ENCODE measurements at regions not wholly inside any gene's neighbourhood (a gene's known extent, or its start where the extent isn't known, plus 50 kb on each side); places are given as distances from the start of the nearest gene placed in this dataset.

GRCh38 chr1:17957588-17958267 lies 149.9 kb upstream of the IGSF21 start:
- Mint-ChIP-seq H3K27ac (no peak overlapping the region), H3K4me3 (no peak overlapping the region), H3K9me3 (ENCODE audit: insufficient read depth) (no peaks in the 10 kb centered on the region), H3K4me1 (peaks cover 8% of the 10 kb centered on the region), H3K27me3 (peaks cover 20% of the 10 kb centered on the region)
- 60% methylated on average over 1 of the region's 10 CpGs for WGBS (ENCODE audit: insufficient coverage)
- H3K36me3 ChIP-seq (replicated peaks in 1 of 2; ENCODE audit: control extremely low read depth in 1 of 2, control insufficient read depth in 1 of 2, extremely low read depth in 1 of 2, insufficient read depth in 2 of 2, low read length in 1 of 2), result no peaks in the 10 kb centered on the region
- H3K79me2 ChIP-seq (ENCODE audit: control insufficient read depth, insufficient read depth, low read length), result no peaks in the 10 kb centered on the region
- ChIA-PET CTCF (no interaction called here), POLR2A (no interaction called here)
- no peak overlapping the region for H2AFZ ChIP-seq (ENCODE audit: insufficient read depth, low read depth, low read length, poor library complexity, severe bottlenecking)
- DNase-seq (no peak), ATAC-seq (ENCODE audit: low read depth) (no peak)
- H3K4me3 ChIP-seq (ENCODE audit: control extremely low read depth in 1 of 5, extremely low read depth in 1 of 5, insufficient read depth in 1 of 5, low read depth in 2 of 5, low read length in 4 of 5), result no peak overlapping the region
- intact Hi-C loops (cut with micrococcal nuclease), result no loop called here
- TF ChIP-seq CTCF (IDR thresholded peaks at IDR 0.05), result no peak
- TF ChIP-seq EZH2 (IDR thresholded peaks at IDR 0.05; ENCODE audit: borderline replicate concordance, insufficient read depth, low read depth, low read length, poor library complexity, severe bottlenecking), result no peak
- H3K9me3 ChIP-seq (ENCODE audit: control extremely low read depth in 1 of 3, control insufficient read depth in 2 of 3, insufficient read depth in 1 of 3, low read length in 2 of 3), result peaks cover 0 to 3% (median 0%) of the 10 kb centered on the region in 3 donors
- H3K9ac ChIP-seq (ENCODE audit: low read length), result no peak overlapping the region
- H3K4me2 ChIP-seq (replicated peaks; ENCODE audit: low read depth, low read length, poor library complexity, severe bottlenecking), result no peak overlapping the region
- H3K27ac ChIP-seq (ENCODE audit: low read length in 2 of 2), result no peak overlapping the region
- no peaks in the 10 kb centered on the region for H3K27me3 ChIP-seq (replicated peaks in 1 of 4; ENCODE audit: control extremely low read depth in 1 of 4, control insufficient read depth in 3 of 4, insufficient read depth in 4 of 4, low read length in 3 of 4)
- peaks cover 5% of the 10 kb centered on the region in 2 donors for H3K4me1 ChIP-seq (ENCODE audit: control insufficient read depth in 2 of 2, insufficient read depth in 2 of 2, low read length in 2 of 2)
- no peaks in the 10 kb centered on the region for H4K20me1 ChIP-seq (ENCODE audit: control insufficient read depth, insufficient read depth, low read length, poor library complexity, severe bottlenecking)

GRCh38 chr1:17958704-17959103 lies 148.9 kb upstream of the IGSF21 start:
- Mint-ChIP-seq H3K27ac (no peak overlapping the region), H3K9me3 (ENCODE audit: insufficient read depth) (no peaks in the 10 kb centered on the region), H3K27me3 (peaks cover 15% of the 10 kb centered on the region), H3K4me1 (peaks cover 8% of the 10 kb centered on the region), H3K4me3 (no peak overlapping the region)
- Histone ChIP-seq H3K27ac (ENCODE audit: low read length in 2 of 2) (no peak overlapping the region), H3K9me3 (ENCODE audit: control extremely low read depth in 1 of 3, control insufficient read depth in 2 of 3, insufficient read depth in 1 of 3, low read length in 2 of 3) (no peaks in the 10 kb centered on the region), H3K4me1 (ENCODE audit: control insufficient read depth in 2 of 2, insufficient read depth in 2 of 2, low read length in 2 of 2) (peaks cover 5% of the 10 kb centered on the region in 2 donors), H3K4me2 (replicated peaks; ENCODE audit: low read depth, low read length, poor library complexity, severe bottlenecking) (peak overlapping the region; percentile 8), H2AFZ (ENCODE audit: insufficient read depth, low read depth, low read length, poor library complexity, severe bottlenecking) (no peak overlapping the region), H3K79me2 (ENCODE audit: control insufficient read depth, insufficient read depth, low read length) (no peaks in the 10 kb centered on the region), H3K36me3 (replicated peaks in 1 of 2; ENCODE audit: control extremely low read depth in 1 of 2, control insufficient read depth in 1 of 2, extremely low read depth in 1 of 2, insufficient read depth in 2 of 2, low read length in 1 of 2) (no peaks in the 10 kb centered on the region), H4K20me1 (ENCODE audit: control insufficient read depth, insufficient read depth, low read length, poor library complexity, severe bottlenecking) (no peaks in the 10 kb centered on the region), H3K9ac (ENCODE audit: low read length) (no peak overlapping the region), H3K4me3 (ENCODE audit: control extremely low read depth in 1 of 5, extremely low read depth in 1 of 5, insufficient read depth in 1 of 5, low read depth in 2 of 5, low read length in 4 of 5) (no peak overlapping the region), H3K27me3 (replicated peaks in 1 of 4; ENCODE audit: control extremely low read depth in 1 of 4, control insufficient read depth in 3 of 4, insufficient read depth in 4 of 4, low read length in 3 of 4) (no peaks in the 10 kb centered on the region)
- ChIA-PET POLR2A (no interaction called here), CTCF (no interaction called here)
- no CpG with 5 or more reads among the region's 1 CpG for WGBS (ENCODE audit: insufficient coverage)
- DNase-seq (no peak), ATAC-seq (ENCODE audit: low read depth) (no peak)
- intact Hi-C loops (cut with micrococcal nuclease), result no loop called here
- TF ChIP-seq EZH2 (IDR thresholded peaks at IDR 0.05; ENCODE audit: borderline replicate concordance, insufficient read depth, low read depth, low read length, poor library complexity, severe bottlenecking) (no peak), CTCF (IDR thresholded peaks at IDR 0.05) (no peak)
